ENCODE measurements at regions not wholly inside any gene's neighbourhood (a gene's known extent, or its start where the extent isn't known, plus 50 kb on each side); places are given as distances from the start of the nearest gene placed in this dataset.
"Not testable (repeated sequence)": the region's sequence is repeated elsewhere in the genome, so short reads cannot be mapped to it uniquely, and the experiment has no call there.

DNA sequence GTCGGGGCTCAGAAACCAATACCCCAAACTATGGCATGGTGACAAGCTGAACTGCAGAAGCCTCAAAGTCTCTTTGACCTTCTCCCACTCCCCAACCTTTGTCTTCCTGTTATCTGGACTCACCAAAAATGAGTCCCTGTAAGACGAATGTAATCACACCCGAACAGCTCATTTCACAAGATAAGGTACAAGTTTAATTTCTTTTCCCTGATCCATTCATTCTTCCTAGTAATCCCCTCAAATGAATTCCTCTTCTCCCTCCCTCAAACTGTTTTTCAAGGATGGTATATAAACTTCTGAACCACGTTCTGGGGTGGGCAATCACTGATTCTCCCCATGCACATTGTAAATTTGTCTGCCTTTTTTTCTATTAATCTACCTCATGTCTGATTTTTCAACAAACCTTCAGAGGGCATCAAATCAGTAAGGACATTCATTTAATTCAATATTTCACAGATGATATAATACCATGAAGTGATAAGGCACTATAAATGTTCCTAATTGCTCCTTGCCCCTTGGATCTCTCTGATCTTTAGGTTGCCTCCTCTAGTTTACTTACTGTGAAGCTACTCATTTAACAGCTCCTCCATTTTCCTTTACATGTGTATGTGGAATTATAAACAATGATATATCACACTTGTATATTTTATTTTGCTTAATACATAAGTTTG is 77.2 kb downstream of the OR2B2 start:
- peak in 1 of 3 donors; percentile 39 for DNase-seq
- ChIA-PET CTCF (interaction anchor here (1.0 to 6.0 kb wide), 10 partner anchors 10 to 55 kb away, joined by 3 to 44 read pairs (median 4); a partner anchor contains a TSS), POLR2A (interaction anchor here (0.7 to 4.7 kb wide), 5 partner anchors 31 to 1652 kb away, joined by 3 to 58 read pairs (median 34); a partner anchor contains a TSS)
- peak overlapping the region in 1 of 2 experiments; percentile 98 for H3K27ac ChIP-seq (ENCODE audit: insufficient read depth in 1 of 2, low read depth in 1 of 2, low read length in 2 of 2, poor library complexity in 1 of 2, severe bottlenecking in 2 of 2)
- H3K4me3 ChIP-seq (ENCODE audit: control insufficient read depth in 1 of 7, extremely low read depth in 1 of 7, insufficient read depth in 4 of 7, low read depth in 2 of 7, low read length in 6 of 7), result peak overlapping the region in 3 of 7 experiments; percentile 12 to 93 (median 35)
- H3K4me1 ChIP-seq (ENCODE audit: control extremely low read depth in 1 of 4, control insufficient read depth in 4 of 4, insufficient read depth in 4 of 4, low read length in 3 of 4), result peaks cover 31 to 55% (median 42%) of the 10 kb centered on the region in 4 experiments
- H3K27me3 ChIP-seq (replicated peaks in 2 of 5; ENCODE audit: control insufficient read depth in 4 of 5, insufficient read depth in 5 of 5, low read length in 4 of 5), result no peaks in the 10 kb centered on the region
- no peaks in the 10 kb centered on the region for H3K36me3 ChIP-seq (ENCODE audit: control insufficient read depth in 4 of 4, insufficient read depth in 4 of 4, low read length in 3 of 4)
- 86% methylated on average over 3 of the region's 4 CpGs for WGBS (ENCODE audit: insufficient coverage)
- no peaks in the 10 kb centered on the region for H3K9me3 ChIP-seq (ENCODE audit: control extremely low read depth in 1 of 5, control insufficient read depth in 4 of 5, insufficient read depth in 2 of 5, low read depth in 1 of 5, low read length in 4 of 5)

DNA sequence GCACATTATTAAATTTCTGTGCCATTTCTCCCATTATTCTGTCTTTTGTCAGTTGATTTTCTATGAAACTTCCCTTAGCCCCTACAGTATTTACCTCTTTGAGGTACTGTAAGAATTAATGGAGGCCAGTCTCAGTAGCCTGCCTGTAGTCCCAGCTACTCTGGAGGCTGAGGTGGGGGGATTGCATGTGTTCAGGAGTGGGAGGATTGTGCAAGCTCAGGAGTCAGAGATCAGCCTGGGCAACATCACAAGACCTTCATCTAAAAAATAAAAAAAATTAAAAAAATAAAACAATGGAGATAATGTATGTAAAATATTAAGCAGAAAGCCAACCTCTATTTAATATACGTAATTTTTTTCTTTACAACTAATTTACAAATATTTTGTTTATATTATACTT is 77.8 kb downstream of the OR2B2 start:
- H3K36me3 ChIP-seq (ENCODE audit: control insufficient read depth in 4 of 4, insufficient read depth in 4 of 4, low read length in 3 of 4), result no peaks in the 10 kb centered on the region
- no peaks in the 10 kb centered on the region for H3K9me3 ChIP-seq (ENCODE audit: control extremely low read depth in 1 of 5, control insufficient read depth in 4 of 5, insufficient read depth in 2 of 5, low read depth in 1 of 5, low read length in 4 of 5)
- peaks cover 31 to 57% (median 44%) of the 10 kb centered on the region in 4 experiments for H3K4me1 ChIP-seq (ENCODE audit: control extremely low read depth in 1 of 4, control insufficient read depth in 4 of 4, insufficient read depth in 4 of 4, low read length in 3 of 4)
- peak in 1 of 3 donors; percentile 13 for DNase-seq
- ChIA-PET POLR2A (interaction anchor here (0.7 to 1.5 kb wide), 3 partner anchors 10 to 1651 kb away, joined by 3 to 5 read pairs (median 3); a partner anchor contains a TSS), CTCF (interaction anchor here (1.0 to 6.0 kb wide), 8 partner anchors 14 to 37 kb away, joined by 3 to 44 read pairs (median 4); a partner anchor contains a TSS)
- peak overlapping the region in 1 of 2 experiments; percentile 98 for H3K27ac ChIP-seq (ENCODE audit: insufficient read depth in 1 of 2, low read depth in 1 of 2, low read length in 2 of 2, poor library complexity in 1 of 2, severe bottlenecking in 2 of 2)
- no peaks in the 10 kb centered on the region for H3K27me3 ChIP-seq (replicated peaks in 2 of 5; ENCODE audit: control insufficient read depth in 4 of 5, insufficient read depth in 5 of 5, low read length in 4 of 5)
- H3K4me3 ChIP-seq (ENCODE audit: control insufficient read depth in 1 of 7, extremely low read depth in 1 of 7, insufficient read depth in 4 of 7, low read depth in 2 of 7, low read length in 6 of 7), result no peak overlapping the region
- no CpG with 5 or more reads among the region's 1 CpG for WGBS (ENCODE audit: insufficient coverage)

DNA sequence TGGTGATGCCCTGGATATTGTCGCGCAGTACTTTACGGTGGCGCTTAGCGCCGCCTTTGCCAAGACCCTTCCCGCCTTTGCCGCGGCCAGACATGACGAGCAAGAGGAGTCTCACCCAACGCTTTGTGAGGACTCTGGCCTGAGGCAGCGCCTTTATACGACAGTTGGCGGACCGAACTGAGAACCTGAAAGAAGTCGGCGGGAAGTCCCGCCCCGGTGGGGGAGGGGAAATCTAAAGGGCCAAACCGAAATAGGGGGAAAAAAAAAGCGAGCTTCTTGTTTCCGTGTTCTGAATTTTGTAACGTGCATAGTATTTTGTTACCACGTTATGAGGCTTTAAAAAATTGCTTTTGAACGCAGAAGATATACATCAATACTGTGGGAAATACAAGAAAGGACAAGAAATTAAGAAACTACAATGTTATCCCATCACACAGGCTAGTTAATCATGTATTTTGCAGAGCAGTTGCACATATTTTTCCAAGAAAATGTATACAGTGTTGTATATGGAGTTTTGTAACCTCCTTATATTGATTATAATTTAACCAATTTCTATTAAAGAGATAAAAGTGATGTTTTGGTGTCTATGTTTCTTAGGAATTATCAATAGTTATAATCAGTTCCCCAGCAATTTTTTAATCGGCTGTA is 80.6 kb downstream of the OR2B2 start:
- peak overlapping the region in 6 of 7 experiments; percentile 35 to 77 (median 64) for H3K4me3 ChIP-seq (ENCODE audit: control insufficient read depth in 1 of 7, extremely low read depth in 1 of 7, insufficient read depth in 4 of 7, low read depth in 2 of 7, low read length in 6 of 7)
- H3K36me3 ChIP-seq (ENCODE audit: control insufficient read depth in 4 of 4, insufficient read depth in 4 of 4, low read length in 3 of 4); H3K27me3 ChIP-seq (replicated peaks in 2 of 5; ENCODE audit: control insufficient read depth in 4 of 5, insufficient read depth in 5 of 5, low read length in 4 of 5); CTCF ChIA-PET; H3K9me3 ChIP-seq (ENCODE audit: control extremely low read depth in 1 of 5, control insufficient read depth in 4 of 5, insufficient read depth in 2 of 5, low read depth in 1 of 5, low read length in 4 of 5): not testable (repeated sequence)
- peak in 2 of 3 donors; percentile 88 for DNase-seq
- POLR2A ChIA-PET, result interaction anchor here (1.0 to 1.8 kb wide), 3 partner anchors 24 to 40 kb away, joined by 3 to 11 read pairs (median 4); a partner anchor contains a TSS
- H3K27ac ChIP-seq (ENCODE audit: insufficient read depth in 1 of 2, low read depth in 1 of 2, low read length in 2 of 2, poor library complexity in 1 of 2, severe bottlenecking in 2 of 2), result peak overlapping the region in 1 of 2 experiments; percentile 81
- H3K4me1 ChIP-seq (ENCODE audit: control extremely low read depth in 1 of 4, control insufficient read depth in 4 of 4, insufficient read depth in 4 of 4, low read length in 3 of 4), result peaks cover 25 to 50% (median 37%) of the 10 kb centered on the region in 4 experiments
- WGBS (ENCODE audit: insufficient coverage), result 0% methylated on average over 10 of the region's 26 CpGs

DNA sequence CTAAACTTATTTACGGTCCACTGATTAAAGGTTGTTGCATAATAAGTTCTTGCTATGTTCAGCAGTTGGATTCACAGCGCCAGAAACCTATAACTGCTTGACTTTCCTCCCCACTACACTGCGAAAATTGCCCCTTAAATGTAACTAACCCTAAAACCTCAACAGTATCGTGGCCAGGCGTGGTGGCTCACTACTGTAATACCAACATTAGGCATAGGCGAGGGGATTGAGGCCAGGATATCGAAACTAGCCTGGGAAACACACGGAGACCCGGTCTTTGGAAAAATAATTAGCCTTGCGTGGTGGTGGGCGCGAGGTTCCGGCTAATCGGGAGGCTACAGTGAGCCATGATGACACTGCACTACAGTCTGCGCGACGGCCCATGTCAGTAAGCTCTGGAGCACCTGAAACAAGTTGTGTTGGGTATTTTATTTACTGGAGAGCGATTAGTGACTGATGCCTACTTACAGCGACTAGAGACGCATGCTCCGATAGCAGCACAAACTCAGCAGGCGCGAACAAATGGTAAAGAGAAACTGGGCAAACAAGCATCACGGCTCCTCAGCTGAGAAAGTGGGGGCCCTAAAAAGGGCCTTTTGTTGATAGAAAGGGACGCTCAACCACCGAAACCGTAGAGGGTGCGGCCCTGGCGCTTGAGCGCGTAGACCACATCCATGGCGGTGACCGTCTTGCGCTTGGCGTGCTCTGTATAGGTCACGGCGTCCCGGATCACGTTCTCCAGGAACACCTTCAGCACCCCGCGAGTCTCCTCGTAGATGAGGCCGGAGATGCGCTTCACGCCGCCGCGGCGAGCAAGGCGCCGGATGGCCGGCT is 81.4 kb downstream of the OR2B2 start:
- WGBS (ENCODE audit: insufficient coverage), result 0% methylated on average over 18 of the region's 52 CpGs
- not testable (repeated sequence) for H3K27me3 ChIP-seq (replicated peaks in 2 of 5; ENCODE audit: control insufficient read depth in 4 of 5, insufficient read depth in 5 of 5, low read length in 4 of 5); H3K9me3 ChIP-seq (ENCODE audit: control extremely low read depth in 1 of 5, control insufficient read depth in 4 of 5, insufficient read depth in 2 of 5, low read depth in 1 of 5, low read length in 4 of 5); H3K36me3 ChIP-seq (ENCODE audit: control insufficient read depth in 4 of 4, insufficient read depth in 4 of 4, low read length in 3 of 4)
- Histone ChIP-seq H3K4me3 (ENCODE audit: control insufficient read depth in 1 of 7, extremely low read depth in 1 of 7, insufficient read depth in 4 of 7, low read depth in 2 of 7, low read length in 6 of 7) (peak overlapping the region; percentile 56 to 88 (median 77)), H3K27ac (ENCODE audit: insufficient read depth in 1 of 2, low read depth in 1 of 2, low read length in 2 of 2, poor library complexity in 1 of 2, severe bottlenecking in 2 of 2) (peak overlapping the region; percentile 59 to 90), H3K4me1 (ENCODE audit: control extremely low read depth in 1 of 4, control insufficient read depth in 4 of 4, insufficient read depth in 4 of 4, low read length in 3 of 4) (peaks cover 17 to 43% (median 30%) of the 10 kb centered on the region in 4 experiments)
- POLR2A ChIA-PET, result interaction anchor here (1.0 to 1.8 kb wide), 4 partner anchors 23 to 62 kb away, joined by 3 to 11 read pairs (median 4); a partner anchor contains a TSS
- CTCF ChIA-PET, result interaction anchor here (1.3 kb wide), 1 partner anchor 19 kb away, joined by 3 read pairs; no protein-coding TSS in a partner anchor
- DNase-seq, result peak in 2 of 3 donors; percentile 72 to 83

DNA sequence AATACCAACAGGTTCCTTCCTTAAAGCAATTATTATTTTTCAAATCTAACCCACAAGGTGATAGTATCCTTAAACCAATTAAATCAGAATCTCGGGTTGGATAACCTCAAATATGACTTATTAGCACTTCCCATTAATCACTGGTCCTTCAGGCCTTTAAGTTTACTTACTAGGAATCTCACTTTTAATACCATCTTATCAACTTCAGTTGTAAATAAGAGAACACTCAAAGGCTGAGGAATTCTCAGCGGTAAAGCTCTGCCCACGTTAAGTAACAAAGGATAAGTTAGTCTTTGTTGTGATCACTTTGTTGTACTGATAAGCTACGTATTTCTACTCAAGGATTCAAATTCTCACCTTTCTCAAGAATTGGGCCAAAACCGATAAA is 82.0 kb downstream of the OR2B2 start:
- no peaks in the 10 kb centered on the region for H3K36me3 ChIP-seq (ENCODE audit: control insufficient read depth in 4 of 4, insufficient read depth in 4 of 4, low read length in 3 of 4)
- H3K9me3 ChIP-seq (ENCODE audit: control extremely low read depth in 1 of 5, control insufficient read depth in 4 of 5, insufficient read depth in 2 of 5, low read depth in 1 of 5, low read length in 4 of 5), result no peaks in the 10 kb centered on the region
- peaks cover 18 to 43% (median 28%) of the 10 kb centered on the region in 4 experiments for H3K4me1 ChIP-seq (ENCODE audit: control extremely low read depth in 1 of 4, control insufficient read depth in 4 of 4, insufficient read depth in 4 of 4, low read length in 3 of 4)
- CTCF ChIA-PET, result interaction anchor here (1.3 kb wide), 1 partner anchor 20 kb away, joined by 3 read pairs; no protein-coding TSS in a partner anchor
- DNase-seq, result peak in 1 of 3 donors; percentile 15
- POLR2A ChIA-PET, result interaction anchor here (1.0 to 1.8 kb wide), 3 partner anchors 35 to 63 kb away, joined by 4 to 11 read pairs (median 5); a partner anchor contains a TSS
- H3K4me3 ChIP-seq (ENCODE audit: control insufficient read depth in 1 of 7, extremely low read depth in 1 of 7, insufficient read depth in 4 of 7, low read depth in 2 of 7, low read length in 6 of 7), result peak overlapping the region in 6 of 7 experiments; percentile 58 to 88 (median 78)
- peak overlapping the region; percentile 59 to 90 for H3K27ac ChIP-seq (ENCODE audit: insufficient read depth in 1 of 2, low read depth in 1 of 2, low read length in 2 of 2, poor library complexity in 1 of 2, severe bottlenecking in 2 of 2)
- WGBS (ENCODE audit: insufficient coverage), result 0% methylated on average over 1 of the region's 5 CpGs
- no peaks in the 10 kb centered on the region for H3K27me3 ChIP-seq (replicated peaks in 2 of 5; ENCODE audit: control insufficient read depth in 4 of 5, insufficient read depth in 5 of 5, low read length in 4 of 5)

DNA sequence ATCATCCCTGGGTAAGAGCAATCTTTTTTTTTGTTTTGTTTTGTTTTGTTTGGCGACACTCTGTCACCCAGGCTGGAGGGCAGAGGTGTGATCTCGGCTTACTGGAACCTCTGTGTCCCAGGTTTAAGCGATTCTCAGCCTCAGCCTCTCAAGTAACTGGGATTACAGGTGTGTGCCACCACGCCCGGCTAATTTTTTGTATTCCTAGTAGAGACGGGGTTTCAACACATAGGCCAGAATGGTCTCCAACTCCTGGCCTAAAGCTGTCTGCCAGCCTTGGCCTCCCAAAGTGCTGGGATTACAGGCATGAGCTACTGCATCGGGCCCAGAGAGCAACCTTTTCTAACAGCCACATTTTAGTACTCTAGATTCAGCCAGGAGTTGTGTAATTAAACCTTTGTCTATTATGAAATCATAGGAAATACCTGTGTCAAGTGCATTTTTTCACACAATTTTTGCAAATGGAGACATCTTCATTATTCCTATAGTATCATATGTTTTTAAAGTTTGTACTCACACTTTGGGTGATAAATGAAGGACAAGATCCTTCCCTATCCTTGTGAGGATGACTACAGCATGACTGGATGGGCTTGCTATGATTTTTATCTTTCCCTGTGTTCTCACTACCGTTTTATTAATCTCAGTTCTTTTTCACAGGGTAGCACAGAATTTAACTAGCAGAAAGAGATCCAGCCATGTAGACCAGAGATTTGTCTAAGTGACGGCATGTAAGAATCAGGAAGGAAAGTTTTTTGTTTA is 82.6 kb downstream of the OR2B2 start:
- Histone ChIP-seq H3K9me3 (ENCODE audit: control extremely low read depth in 1 of 5, control insufficient read depth in 4 of 5, insufficient read depth in 2 of 5, low read depth in 1 of 5, low read length in 4 of 5) (no peaks in the 10 kb centered on the region), H3K4me3 (ENCODE audit: control insufficient read depth in 1 of 7, extremely low read depth in 1 of 7, insufficient read depth in 4 of 7, low read depth in 2 of 7, low read length in 6 of 7) (peak overlapping the region in 6 of 7 experiments; percentile 58 to 88 (median 78)), H3K27me3 (replicated peaks in 2 of 5; ENCODE audit: control insufficient read depth in 4 of 5, insufficient read depth in 5 of 5, low read length in 4 of 5) (no peaks in the 10 kb centered on the region), H3K4me1 (ENCODE audit: control extremely low read depth in 1 of 4, control insufficient read depth in 4 of 4, insufficient read depth in 4 of 4, low read length in 3 of 4) (peaks cover 19 to 39% (median 27%) of the 10 kb centered on the region in 4 experiments), H3K36me3 (ENCODE audit: control insufficient read depth in 4 of 4, insufficient read depth in 4 of 4, low read length in 3 of 4) (no peaks in the 10 kb centered on the region), H3K27ac (ENCODE audit: insufficient read depth in 1 of 2, low read depth in 1 of 2, low read length in 2 of 2, poor library complexity in 1 of 2, severe bottlenecking in 2 of 2) (peak overlapping the region; percentile 59 to 90)
- WGBS (ENCODE audit: insufficient coverage), result 94% methylated on average over 6 of the region's 9 CpGs
- ChIA-PET POLR2A (interaction anchor here (0.6 to 1.8 kb wide), 3 partner anchors 42 to 112 kb away, joined by 5 to 11 read pairs (median 5); a partner anchor contains a TSS), CTCF (interaction anchor here (0.9 to 1.3 kb wide), 2 partner anchors 20 to 65 kb away, joined by 3 read pairs; no protein-coding TSS in a partner anchor)
- no peak for DNase-seq

All from common myeloid progenitor, CD34-positive (primary cell).